Gastroesophageal sphincter (tissue), 3 donors: ENCODE measurements at regions not wholly inside any gene's neighbourhood (a gene's known extent, or its start where the extent isn't known, plus 50 kb on each side); places are given as distances from the start of the nearest gene placed in this dataset.

Experiments used
- POLR2A ChIP-seq, 2 donors: fragments of 450-650 bp; IDR thresholded peaks; one replicate each; pipeline ENCODE4 v1.6.1; 2017; ENCODE audit warnings: antibody characterized with exemption in 2 of 2, mild to moderate bottlenecking in 2 of 2, moderate library complexity in 1 of 2
- TF ChIP-seq, protein P1 (sequence below), 4 experiments: fragments of 200-600 bp in 2 of 4; fragments of 450-650 bp in 2 of 4; sonication (generic) in 1 of 4; IDR thresholded peaks; one replicate each; pipeline ENCODE4 v1.5.1; 2017 to 2019; ENCODE audit warnings: antibody characterized with exemption in 4 of 4, mild to moderate bottlenecking in 2 of 4, moderate library complexity in 2 of 4

DNA sequence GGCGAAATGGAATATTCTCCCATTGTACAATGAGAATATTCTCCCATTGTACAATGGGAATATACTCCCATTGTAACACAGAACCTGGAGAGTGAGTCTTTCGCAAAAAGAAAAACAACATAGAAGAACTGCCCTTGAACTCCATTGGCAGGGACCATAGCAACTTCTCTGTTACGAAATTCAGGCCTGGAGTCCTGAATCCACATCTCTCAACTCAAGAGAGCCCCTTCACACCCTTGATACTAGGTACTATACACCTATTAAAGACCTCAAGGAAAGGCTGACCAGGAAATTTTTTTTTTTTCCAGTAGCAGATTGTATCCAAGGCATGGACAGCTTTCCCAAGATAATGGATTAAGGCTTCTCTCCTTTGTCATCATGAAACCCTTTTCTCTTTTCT lies 1687.0 kb downstream of the GRIK2 start:
- TF ChIP-seq, protein P1, sequence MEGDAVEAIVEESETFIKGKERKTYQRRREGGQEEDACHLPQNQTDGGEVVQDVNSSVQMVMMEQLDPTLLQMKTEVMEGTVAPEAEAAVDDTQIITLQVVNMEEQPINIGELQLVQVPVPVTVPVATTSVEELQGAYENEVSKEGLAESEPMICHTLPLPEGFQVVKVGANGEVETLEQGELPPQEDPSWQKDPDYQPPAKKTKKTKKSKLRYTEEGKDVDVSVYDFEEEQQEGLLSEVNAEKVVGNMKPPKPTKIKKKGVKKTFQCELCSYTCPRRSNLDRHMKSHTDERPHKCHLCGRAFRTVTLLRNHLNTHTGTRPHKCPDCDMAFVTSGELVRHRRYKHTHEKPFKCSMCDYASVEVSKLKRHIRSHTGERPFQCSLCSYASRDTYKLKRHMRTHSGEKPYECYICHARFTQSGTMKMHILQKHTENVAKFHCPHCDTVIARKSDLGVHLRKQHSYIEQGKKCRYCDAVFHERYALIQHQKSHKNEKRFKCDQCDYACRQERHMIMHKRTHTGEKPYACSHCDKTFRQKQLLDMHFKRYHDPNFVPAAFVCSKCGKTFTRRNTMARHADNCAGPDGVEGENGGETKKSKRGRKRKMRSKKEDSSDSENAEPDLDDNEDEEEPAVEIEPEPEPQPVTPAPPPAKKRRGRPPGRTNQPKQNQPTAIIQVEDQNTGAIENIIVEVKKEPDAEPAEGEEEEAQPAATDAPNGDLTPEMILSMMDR (IDR thresholded peaks at IDR 0.05), result no peak
- no peak for TF ChIP-seq POLR2A (IDR thresholded peaks at IDR 0.05)
